K562 (cell line): ENCODE measurements at regions not wholly inside any gene's neighbourhood (a gene's known extent, or its start where the extent isn't known, plus 50 kb on each side); places are given as distances from the start of the nearest gene placed in this dataset.

Source experiments
- ATF2 ChIP-seq: sonication (generic); formaldehyde crosslinking; IDR thresholded peaks from 2 replicates; pipeline ENCODE4 v1.8.1; 2022; ENCODE audit warnings: missing genetic modification reagents
- CBX2 ChIP-seq: fragments of 200-600 bp; sonication (generic); IDR thresholded peaks from one replicate; pipeline ENCODE4 v1.6.1; 2012; ENCODE audit warnings: mild to moderate bottlenecking, low read length, inconsistent platforms; ENCODE audit not compliant: insufficient read depth, poor library complexity, severe bottlenecking
- CBX8 ChIP-seq: fragments of 200-600 bp; sonication (generic); IDR thresholded peaks from 2 replicates; pipeline ENCODE4 v1.6.1; 2012; ENCODE audit warnings: borderline replicate concordance, mixed run types, low read depth, mild to moderate bottlenecking, moderate library complexity, mixed read lengths, low read length, control low read depth, inconsistent platforms; ENCODE audit not compliant: poor library complexity, severe bottlenecking; ENCODE audit errors: extremely low read depth
- EWSR1 ChIP-seq: fragments of 450-650 bp; IDR thresholded peaks from 2 replicates; pipeline ENCODE4 v1.6.1; 2018; ENCODE audit warnings: borderline replicate concordance, mild to moderate bottlenecking, low read depth, moderate library complexity; ENCODE audit not compliant: partially characterized antibody
- MECOM ChIP-seq: fragments of 250-450 bp; sonication (Bioruptor Pico); IDR thresholded peaks from 2 replicates; pipeline ENCODE4 v1.8.0; 2022; ENCODE audit warnings: inconsistent platforms
- MXI1 ChIP-seq: IDR thresholded peaks from 2 replicates; pipeline ENCODE4 v1.6.1; 2011; ENCODE audit warnings: low read depth, mild to moderate bottlenecking, improper control_type of control experiment, low read length
- NFIX ChIP-seq: fragments of 250-450 bp; sonication (Bioruptor Pico); IDR thresholded peaks from 2 replicates; pipeline ENCODE4 v1.4.0; 2020; ENCODE audit warnings: low read depth, mild to moderate bottlenecking, moderate library complexity
- PHB ChIP-seq: fragments of 250-450 bp; sonication (Bioruptor Pico); IDR thresholded peaks from 2 replicates; pipeline ENCODE4 v1.5.0; 2021
- POLR2A ChIP-seq: fragments of 450-650 bp; conservative IDR thresholded peaks from 2 replicates; pipeline ENCODE4 v1.6.1; 2016
- POU5F1 ChIP-seq: fragments of 150-350 bp; IDR thresholded peaks from 2 replicates; pipeline ENCODE4 v1.6.1; 2014; ENCODE audit warnings: borderline replicate concordance, low read length, low read depth, mild to moderate bottlenecking; ENCODE audit not compliant: partially characterized antibody
- PREB ChIP-seq: sonication (generic); formaldehyde crosslinking; IDR thresholded peaks from 2 replicates; pipeline ENCODE4 v1.8.1; 2023; ENCODE audit warnings: mild to moderate bottlenecking, missing genetic modification reagents
- TGIF2 ChIP-seq: sonication (generic); formaldehyde crosslinking; IDR thresholded peaks from 2 replicates; pipeline ENCODE4 v1.8.1; 2022; ENCODE audit warnings: mild to moderate bottlenecking, missing genetic modification reagents, moderate library complexity
- ZNF354B ChIP-seq: fragments of 250-450 bp; sonication (Bioruptor Pico); IDR thresholded peaks from 2 replicates; pipeline ENCODE4 v1.4.0; 2020

GRCh38 chr11:80841675-80842074 is 1400.8 kb upstream of the TENM4 start (continued):
- TF ChIP-seq EWSR1 (no peak), CBX8 (no peak), TGIF2 (CRISPR knock-in tag) (no peak), ZNF354B (CRISPR knock-in tag) (no peak), MXI1 (no peak), POLR2A (no peak), MECOM (CRISPR knock-in tag) (no peak), PHB (CRISPR knock-in tag) (no peak), PREB (CRISPR knock-in tag) (no peak), ATF2 (CRISPR knock-in tag) (no peak), CBX2 (no peak), POU5F1 (no peak), NFIX (CRISPR knock-in tag) (no peak)
